CD14-positive monocyte (primary cell): ENCODE measurements at regions not wholly inside any gene's neighbourhood (a gene's known extent, or its start where the extent isn't known, plus 50 kb on each side); places are given as distances from the start of the nearest gene placed in this dataset.

Source experiments
- DNase-seq, 3 donors: peaks; one replicate each; pipeline ENCODE4 v3.0.0-alpha.2; 2011 to 2022
- H2AFZ ChIP-seq: 2 replicates; pipeline ENCODE4 v1.6.0; 2012; ENCODE audit warnings: mild to moderate bottlenecking, low read depth, low read length, inconsistent platforms; ENCODE audit not compliant: insufficient read depth, poor library complexity, severe bottlenecking
- H3K27ac ChIP-seq, 2 donors: 1 replicate in 1 of 2; 2 replicates in 1 of 2; pipeline ENCODE4 v1.5.1; 2012 to 2013; ENCODE audit warnings: low read length in 2 of 2, control low read depth in 1 of 2, inconsistent platforms in 1 of 2, low read depth in 1 of 2, mild to moderate bottlenecking in 1 of 2
- H3K27me3 ChIP-seq, 2 donors: one replicate each; pipeline versions ENCODE4 v1.6.0 to v1.6.1; 2011 to 2013; ENCODE audit warnings: low read length in 2 of 2; ENCODE audit not compliant: control insufficient read depth in 2 of 2, insufficient read depth in 2 of 2
- H3K36me3 ChIP-seq, 2 donors: replicated peaks in 1 of 2; 1 replicate in 1 of 2; 2 replicates in 1 of 2; pipeline versions ENCODE4 v1.5.1 to v1.6.1; 2012 to 2013; ENCODE audit warnings: low read length in 2 of 2, control low read depth in 1 of 2, inconsistent platforms in 1 of 2, mild to moderate bottlenecking in 1 of 2; ENCODE audit not compliant: insufficient read depth in 2 of 2, control insufficient read depth in 1 of 2
- H3K4me1 ChIP-seq, 2 donors: 1 replicate in 1 of 2; 2 replicates in 1 of 2; pipeline versions ENCODE4 v1.5.1 to v1.6.1; 2012 to 2013; ENCODE audit warnings: low read length in 2 of 2, control low read depth in 1 of 2, inconsistent platforms in 1 of 2, mild to moderate bottlenecking in 1 of 2, moderate library complexity in 1 of 2; ENCODE audit not compliant: insufficient read depth in 2 of 2, control insufficient read depth in 1 of 2
- H3K4me2 ChIP-seq: replicated peaks from 2 replicates; pipeline ENCODE3; 2012; ENCODE audit warnings: low read length, moderate library complexity, mild to moderate bottlenecking; ENCODE audit not compliant: poor library complexity, severe bottlenecking; ENCODE audit errors: extremely low read depth
- H3K4me3 ChIP-seq, 3 experiments: fragments of 200-600 bp in 1 of 3; sonication (generic) in 1 of 3; replicated peaks in 1 of 3; 1 replicate in 2 of 3; 2 replicates in 1 of 3; pipeline ENCODE4 v1.5.1; 2011 to 2013; ENCODE audit warnings: low read length in 3 of 3, mild to moderate bottlenecking in 3 of 3, control low read depth in 2 of 3, low read depth in 2 of 3, inconsistent platforms in 1 of 3, moderate library complexity in 1 of 3
- H3K79me2 ChIP-seq: 2 replicates; pipeline ENCODE4 v1.6.0; 2012; ENCODE audit warnings: mild to moderate bottlenecking, control low read depth, inconsistent platforms, low read length, moderate library complexity; ENCODE audit not compliant: insufficient read depth
- H3K9ac ChIP-seq: 2 replicates; pipeline ENCODE4 v1.6.0; 2017; ENCODE audit warnings: low read length, mild to moderate bottlenecking; ENCODE audit not compliant: insufficient read depth, poor library complexity, severe bottlenecking
- H3K9me3 ChIP-seq, 2 donors: replicated peaks in 1 of 2; 1 replicate in 1 of 2; 2 replicates in 1 of 2; pipeline versions ENCODE4 v1.5.1 to v1.6.1; 2012 to 2013; ENCODE audit warnings: low read length in 2 of 2, control low read depth in 1 of 2; ENCODE audit not compliant: control insufficient read depth in 1 of 2, insufficient read depth in 1 of 2
- H4K20me1 ChIP-seq: 2 replicates; pipeline ENCODE4 v1.6.0; 2012; ENCODE audit warnings: mild to moderate bottlenecking, low read length, control low read depth, moderate library complexity; ENCODE audit not compliant: insufficient read depth
- H3K27ac Mint-ChIP-seq, 7 donors: one replicate each; pipeline ENCODE4 v1.8.0; 2020; ENCODE audit warnings: mild to moderate bottlenecking in 7 of 7, mixed read lengths in 7 of 7, moderate library complexity in 6 of 7, inconsistent platforms in 2 of 7
- H3K27me3 Mint-ChIP-seq, 3 donors: one replicate each; pipeline ENCODE4 v1.8.0; 2021 to 2022; ENCODE audit warnings: low read depth in 3 of 3, mild to moderate bottlenecking in 3 of 3, mixed read lengths in 3 of 3, moderate library complexity in 3 of 3, inconsistent platforms in 1 of 3
- H3K36me3 Mint-ChIP-seq, 2 donors: one replicate each; pipeline ENCODE4 v1.8.0; 2020; ENCODE audit warnings: mixed read lengths in 2 of 2, inconsistent platforms in 1 of 2, mild to moderate bottlenecking in 1 of 2
- H3K4me1 Mint-ChIP-seq: one replicate; pipeline ENCODE4 v1.8.0; 2020; ENCODE audit warnings: mild to moderate bottlenecking, mixed read lengths
- H3K4me3 Mint-ChIP-seq, 2 donors: one replicate each; pipeline ENCODE4 v1.8.0; 2020; ENCODE audit warnings: mild to moderate bottlenecking in 2 of 2, mixed read lengths in 2 of 2, moderate library complexity in 1 of 2
- H3K9me3 Mint-ChIP-seq, 7 donors: one replicate each; pipeline ENCODE4 v1.8.0; 2020 to 2022; ENCODE audit warnings: mixed read lengths in 7 of 7, mild to moderate bottlenecking in 6 of 7, moderate library complexity in 6 of 7, inconsistent platforms in 2 of 7
- WGBS: methylation state at CpG from one replicate; pipeline ENCODE4 v1.1.5; 2013; ENCODE audit warnings: missing lambda C conversion rate; ENCODE audit not compliant: insufficient coverage; 5-methylcytosine and 5-hydroxymethylcytosine counted together
- intact Hi-C, 2 donors: fragments of 100-400 bp; cut with micrococcal nuclease; formaldehyde crosslinking; loops; one replicate each; pipeline versions ENCODE4 v1.15.0 to v1.15.1; 2023
- TF ChIP-seq, protein P1 (sequence below): fragments of 200-600 bp; IDR thresholded peaks from one replicate; pipeline ENCODE4 v1.8.0; 2022; ENCODE audit warnings: antibody characterized with exemption, mild to moderate bottlenecking

DNA sequence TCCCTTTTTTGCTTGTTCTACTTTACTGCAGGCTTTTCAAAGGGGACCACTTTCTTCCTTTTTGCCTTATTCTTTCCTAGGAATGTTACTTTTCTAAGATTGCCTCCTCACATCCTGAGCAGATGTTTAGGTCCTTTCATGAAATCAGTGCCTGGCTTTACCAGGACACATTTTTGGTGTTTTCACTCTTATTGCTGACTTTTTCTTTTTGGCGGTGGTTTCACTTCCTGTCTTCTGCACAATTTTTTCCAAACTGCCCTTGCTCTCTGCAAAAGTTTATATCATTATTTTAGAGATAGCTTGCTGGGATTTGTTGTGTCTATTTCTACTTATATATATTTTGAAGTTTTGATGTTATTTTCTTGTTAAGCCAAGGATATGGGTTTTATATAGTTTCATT lies 332.2 kb upstream of the MTPN start:
- no CpG with 5 or more reads among the region's 1 CpG for WGBS
- no peak overlapping the region for H3K27ac Mint-ChIP-seq
- H3K79me2 ChIP-seq: no peaks in the 10 kb centered on the region
- H3K36me3 ChIP-seq: no peaks in the 10 kb centered on the region
- H3K4me3 Mint-ChIP-seq: no peak overlapping the region
- no peaks in the 10 kb centered on the region for H4K20me1 ChIP-seq
- peaks cover 0 to 9% of the 10 kb centered on the region in 2 donors for H3K9me3 ChIP-seq
- H3K27me3 Mint-ChIP-seq: no peaks in the 10 kb centered on the region
- H3K27ac ChIP-seq: no peak overlapping the region
- H3K4me1 ChIP-seq: no peaks in the 10 kb centered on the region
- H3K9ac ChIP-seq: no peak overlapping the region
- no peak overlapping the region for H3K4me2 ChIP-seq
- TF ChIP-seq, protein P1, sequence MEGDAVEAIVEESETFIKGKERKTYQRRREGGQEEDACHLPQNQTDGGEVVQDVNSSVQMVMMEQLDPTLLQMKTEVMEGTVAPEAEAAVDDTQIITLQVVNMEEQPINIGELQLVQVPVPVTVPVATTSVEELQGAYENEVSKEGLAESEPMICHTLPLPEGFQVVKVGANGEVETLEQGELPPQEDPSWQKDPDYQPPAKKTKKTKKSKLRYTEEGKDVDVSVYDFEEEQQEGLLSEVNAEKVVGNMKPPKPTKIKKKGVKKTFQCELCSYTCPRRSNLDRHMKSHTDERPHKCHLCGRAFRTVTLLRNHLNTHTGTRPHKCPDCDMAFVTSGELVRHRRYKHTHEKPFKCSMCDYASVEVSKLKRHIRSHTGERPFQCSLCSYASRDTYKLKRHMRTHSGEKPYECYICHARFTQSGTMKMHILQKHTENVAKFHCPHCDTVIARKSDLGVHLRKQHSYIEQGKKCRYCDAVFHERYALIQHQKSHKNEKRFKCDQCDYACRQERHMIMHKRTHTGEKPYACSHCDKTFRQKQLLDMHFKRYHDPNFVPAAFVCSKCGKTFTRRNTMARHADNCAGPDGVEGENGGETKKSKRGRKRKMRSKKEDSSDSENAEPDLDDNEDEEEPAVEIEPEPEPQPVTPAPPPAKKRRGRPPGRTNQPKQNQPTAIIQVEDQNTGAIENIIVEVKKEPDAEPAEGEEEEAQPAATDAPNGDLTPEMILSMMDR: no peak
- no peaks in the 10 kb centered on the region for H3K36me3 Mint-ChIP-seq
- H3K9me3 Mint-ChIP-seq: peaks cover 0 to 9% (median 5%) of the 10 kb centered on the region in 7 donors
- no peaks in the 10 kb centered on the region for H3K27me3 ChIP-seq
- H3K4me1 Mint-ChIP-seq: no peaks in the 10 kb centered on the region
- intact Hi-C loops: no loop called here
- no peak for DNase-seq
- H3K4me3 ChIP-seq: no peak overlapping the region
- no peak overlapping the region for H2AFZ ChIP-seq

DNA sequence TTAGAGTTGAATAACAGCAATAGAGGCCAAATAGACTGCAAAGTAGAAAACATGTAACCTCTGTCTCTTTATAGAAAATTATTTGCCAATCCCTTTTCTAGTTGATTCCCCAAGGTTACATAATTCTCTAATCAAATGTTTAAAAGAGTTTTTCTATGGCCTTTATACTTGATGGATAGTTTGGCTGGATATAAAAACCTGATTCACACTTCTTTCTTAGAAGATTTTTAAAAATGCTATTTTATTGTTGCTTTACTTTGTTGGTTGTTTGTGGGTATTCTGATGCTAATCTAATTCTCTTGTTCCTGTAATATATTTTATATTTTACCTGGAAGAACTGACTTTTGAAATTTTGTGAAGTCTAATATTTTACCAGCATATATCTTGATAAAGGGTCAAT lies 331.1 kb upstream of the MTPN start:
- no peak overlapping the region for H3K4me3 Mint-ChIP-seq
- no peaks in the 10 kb centered on the region for H3K79me2 ChIP-seq
- H3K27ac Mint-ChIP-seq: no peak overlapping the region
- no peaks in the 10 kb centered on the region for H3K27me3 Mint-ChIP-seq
- TF ChIP-seq, protein P1: no peak
- H3K27ac ChIP-seq: no peak overlapping the region
- H4K20me1 ChIP-seq: no peaks in the 10 kb centered on the region
- peaks cover 0 to 10% (median 5%) of the 10 kb centered on the region in 7 donors for H3K9me3 Mint-ChIP-seq
- H3K4me2 ChIP-seq: no peak overlapping the region
- no peak for DNase-seq
- H3K4me1 ChIP-seq: no peaks in the 10 kb centered on the region
- no peaks in the 10 kb centered on the region for H3K36me3 Mint-ChIP-seq
- H3K36me3 ChIP-seq: no peaks in the 10 kb centered on the region
- H3K9ac ChIP-seq: no peak overlapping the region
- intact Hi-C loops: no loop called here
- H3K4me3 ChIP-seq: no peak overlapping the region
- H3K9me3 ChIP-seq: peaks cover 0 to 9% of the 10 kb centered on the region in 2 donors
- no peak overlapping the region for H2AFZ ChIP-seq
- no peaks in the 10 kb centered on the region for H3K4me1 Mint-ChIP-seq
- no peaks in the 10 kb centered on the region for H3K27me3 ChIP-seq
